Astrocyte of the cerebellum (primary cell): ENCODE measurements at regions not wholly inside any gene's neighbourhood (a gene's known extent, or its start where the extent isn't known, plus 50 kb on each side); places are given as distances from the start of the nearest gene placed in this dataset.

ENCODE experiments used
- DNase-seq: peaks from one replicate; pipeline ENCODE4 v3.0.0-alpha.2; 2011; ENCODE audit warnings: low read depth
- H3K4me3 ChIP-seq: 2 replicates; pipeline ENCODE4 v1.5.1; 2011; ENCODE audit warnings: mild to moderate bottlenecking, low read depth, low read length, moderate library complexity
- CTCF ChIP-seq: IDR thresholded peaks from 2 replicates; pipeline ENCODE4 v1.5.1; 2012; ENCODE audit warnings: low read length, low read depth, moderate library complexity, mild to moderate bottlenecking; ENCODE audit errors: missing control alignments
- in situ Hi-C: cut with HindIII; loops from 2 replicates; pipeline ENCODE4 v1.10.0; 2017; ENCODE audit warnings: low sequenced_read_pairs

GRCh38 chr3:59267021-59267420 lies 217.2 kb upstream of the CFAP20DC start:
- H3K4me3 ChIP-seq, result no peak overlapping the region
- DNase-seq, result no peak
- TF ChIP-seq CTCF, result no peak
- in situ Hi-C loops, result no loop called here

- in situ Hi-C loops, result no loop called here
- no peak overlapping the region for H3K4me3 ChIP-seq
- no peak for DNase-seq
- no peak for TF ChIP-seq CTCF
These were observed 216.7 kb upstream of the CFAP20DC start for GRCh38 chr3:59266551-59266950.

GRCh38 chr3:59265566-59265965 lies 215.7 kb upstream of the CFAP20DC start:
- H3K4me3 ChIP-seq, result no peak overlapping the region
- TF ChIP-seq CTCF, result no peak
- no peak for DNase-seq
- in situ Hi-C loops, result no loop called here

GRCh38 chr3:59264366-59264765 lies 214.5 kb upstream of the CFAP20DC start:
- no peak for DNase-seq

GRCh38 chr3:59263152-59263551 lies 213.3 kb upstream of the CFAP20DC start:
- no peak for DNase-seq
- in situ Hi-C loops, result no loop called here
- TF ChIP-seq CTCF, result no peak
- H3K4me3 ChIP-seq, result no peak overlapping the region

More at GRCh38 chr3:59264366-59264765, 214.5 kb upstream of the CFAP20DC start:
- H3K4me3 ChIP-seq, result no peak overlapping the region
- in situ Hi-C loops, result no loop called here
- no peak for TF ChIP-seq CTCF

GRCh38 chr3:59262076-59262498 lies 212.3 kb upstream of the CFAP20DC start:
- DNase-seq, result no peak
- TF ChIP-seq CTCF, result no peak
- H3K4me3 ChIP-seq, result no peak overlapping the region
- in situ Hi-C loops, result no loop called here

GRCh38 chr3:59261009-59261408 lies 211.2 kb upstream of the CFAP20DC start:
- no peak for DNase-seq
- in situ Hi-C loops, result no loop called here
- no peak overlapping the region for H3K4me3 ChIP-seq
- no peak for TF ChIP-seq CTCF
